GM13977 (cell line): ENCODE measurements at regions not wholly inside any gene's neighbourhood (a gene's known extent, or its start where the extent isn't known, plus 50 kb on each side); places are given as distances from the start of the nearest gene placed in this dataset.

Experiments
- DNase-seq: peaks from one replicate; pipeline ENCODE4 v3.0.0; 2012; ENCODE audit warnings: low spot score
- in situ Hi-C: fragments of 300-500 bp; cut with MboI; formaldehyde crosslinking; loops from one replicate; pipeline ENCODE4 v1.12.0; 2022; ENCODE audit warnings: low sequenced_read_pairs, low pct_unique_long_range_greater_than_20kb, mixed read lengths, inconsistent platforms; ENCODE audit not compliant: unreplicated experiment
- TF ChIP-seq, protein P1 (sequence below): IDR thresholded peaks from 2 replicates; pipeline ENCODE4 v1.5.1; 2012; ENCODE audit warnings: mild to moderate bottlenecking, control low read depth; ENCODE audit not compliant: insufficient read depth; ENCODE audit errors: extremely low read depth, missing control alignments

DNA sequence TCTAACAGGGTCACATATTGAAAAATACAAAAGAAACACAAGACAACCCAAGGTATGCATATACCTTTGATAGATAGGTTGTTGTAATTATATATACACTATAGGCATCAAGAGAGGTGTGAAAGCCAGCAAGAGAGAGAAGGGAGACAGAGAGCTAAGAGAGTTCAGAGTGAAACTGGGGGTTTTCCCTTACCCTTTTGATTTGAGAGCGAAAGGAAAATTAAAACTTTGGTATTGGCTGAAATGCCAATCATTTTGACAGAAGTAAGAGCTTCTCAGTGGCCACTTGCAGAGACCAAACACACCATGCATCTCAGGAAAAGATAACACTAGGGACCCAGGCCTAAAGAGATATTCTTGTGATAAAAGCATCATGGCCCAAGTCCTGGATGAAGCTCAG lies 183.6 kb downstream of the SHOX2 start:
- TF ChIP-seq, protein P1, sequence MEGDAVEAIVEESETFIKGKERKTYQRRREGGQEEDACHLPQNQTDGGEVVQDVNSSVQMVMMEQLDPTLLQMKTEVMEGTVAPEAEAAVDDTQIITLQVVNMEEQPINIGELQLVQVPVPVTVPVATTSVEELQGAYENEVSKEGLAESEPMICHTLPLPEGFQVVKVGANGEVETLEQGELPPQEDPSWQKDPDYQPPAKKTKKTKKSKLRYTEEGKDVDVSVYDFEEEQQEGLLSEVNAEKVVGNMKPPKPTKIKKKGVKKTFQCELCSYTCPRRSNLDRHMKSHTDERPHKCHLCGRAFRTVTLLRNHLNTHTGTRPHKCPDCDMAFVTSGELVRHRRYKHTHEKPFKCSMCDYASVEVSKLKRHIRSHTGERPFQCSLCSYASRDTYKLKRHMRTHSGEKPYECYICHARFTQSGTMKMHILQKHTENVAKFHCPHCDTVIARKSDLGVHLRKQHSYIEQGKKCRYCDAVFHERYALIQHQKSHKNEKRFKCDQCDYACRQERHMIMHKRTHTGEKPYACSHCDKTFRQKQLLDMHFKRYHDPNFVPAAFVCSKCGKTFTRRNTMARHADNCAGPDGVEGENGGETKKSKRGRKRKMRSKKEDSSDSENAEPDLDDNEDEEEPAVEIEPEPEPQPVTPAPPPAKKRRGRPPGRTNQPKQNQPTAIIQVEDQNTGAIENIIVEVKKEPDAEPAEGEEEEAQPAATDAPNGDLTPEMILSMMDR = no peak
- no peak for DNase-seq
- in situ Hi-C loops = no loop called here

DNA sequence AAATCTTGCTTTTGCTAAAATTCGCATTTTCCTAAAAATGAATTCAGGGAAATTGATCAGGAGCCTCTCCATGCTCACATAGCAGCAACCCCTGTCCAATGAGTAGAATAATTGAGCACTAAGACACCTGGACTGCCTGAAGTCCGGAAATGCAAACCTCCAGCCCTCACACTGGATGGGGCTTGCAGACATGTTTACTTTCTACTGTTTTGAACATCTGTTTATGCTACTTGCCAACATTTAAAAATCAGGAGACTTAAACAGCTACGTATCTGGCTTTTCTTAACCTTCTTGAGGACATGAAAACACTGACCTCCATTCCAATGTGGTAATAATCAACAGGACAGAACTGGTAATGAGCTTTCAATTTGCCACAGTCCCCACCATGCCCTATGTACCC lies 184.4 kb downstream of the SHOX2 start:
- DNase-seq = no peak
- in situ Hi-C loops = no loop called here
- TF ChIP-seq, protein P1 = no peak

DNA sequence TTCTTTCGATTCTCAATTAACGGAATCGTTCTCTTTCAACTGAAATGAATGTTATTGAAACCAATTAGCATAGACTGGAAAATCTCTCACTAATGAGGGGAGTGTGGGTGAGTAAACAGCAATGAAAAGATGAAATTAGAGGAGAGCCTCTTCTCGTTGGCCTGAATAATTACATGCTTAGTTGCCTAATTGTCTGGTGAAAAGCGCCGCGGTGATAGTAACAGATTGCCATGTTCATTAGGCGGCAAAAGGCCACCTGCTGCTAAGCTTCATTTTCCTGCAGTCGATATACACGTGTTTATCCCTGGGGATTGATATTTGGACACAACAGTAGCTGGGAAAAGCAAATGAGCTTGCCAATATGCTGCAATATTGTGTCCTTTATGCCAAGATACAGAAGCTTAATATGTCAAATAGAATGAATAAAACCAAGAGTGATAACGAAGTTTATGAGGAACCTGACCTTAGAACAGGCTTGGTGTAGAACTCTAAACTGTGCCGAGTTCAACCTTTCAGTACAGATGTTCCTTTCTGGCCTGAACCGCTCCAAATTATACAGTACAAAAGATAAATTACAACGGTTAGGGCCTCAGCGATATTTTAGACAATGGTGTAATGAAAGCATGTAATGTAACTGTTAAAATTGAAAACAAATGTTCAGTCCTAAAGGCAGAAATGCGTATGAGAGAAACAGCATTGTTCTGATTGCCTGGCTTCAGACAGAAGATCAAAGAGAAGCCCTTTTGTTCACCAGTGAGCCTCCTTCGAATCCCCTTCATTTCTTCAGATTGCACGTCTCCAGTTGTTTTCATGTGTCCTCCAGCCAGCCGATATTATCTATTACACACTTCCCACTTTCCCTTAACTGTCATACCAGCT lies 185.2 kb downstream of the SHOX2 start:
- in situ Hi-C loops = no loop called here
- TF ChIP-seq, protein P1 = no peak
- DNase-seq = no peak

DNA sequence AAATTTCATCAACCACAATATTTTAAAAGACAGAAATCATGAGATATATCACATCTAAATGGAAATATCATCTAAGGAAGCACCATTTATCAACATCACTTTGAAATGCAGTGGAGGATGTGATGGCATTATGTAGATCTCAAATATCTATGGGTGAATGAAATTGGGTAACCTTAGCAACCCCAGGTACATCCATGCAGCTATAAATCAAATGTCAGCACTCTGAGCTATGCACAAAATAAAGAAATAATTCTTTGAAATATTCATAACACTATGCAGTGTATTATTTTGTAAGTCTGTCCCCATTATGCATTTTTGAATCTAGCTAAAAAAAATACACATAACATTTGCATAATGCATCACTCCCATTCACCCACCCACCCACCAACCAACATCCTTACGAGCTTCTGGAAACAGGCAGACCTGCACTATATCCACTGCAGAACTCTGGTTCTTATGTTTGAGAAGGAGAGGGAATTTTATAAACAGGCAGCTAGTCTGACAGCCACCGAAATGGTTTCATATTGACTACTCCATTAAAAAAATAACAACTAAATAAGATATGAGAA lies 186.8 kb downstream of the SHOX2 start:
- in situ Hi-C loops = no loop called here
- TF ChIP-seq, protein P1 = no peak
- no peak for DNase-seq

DNA sequence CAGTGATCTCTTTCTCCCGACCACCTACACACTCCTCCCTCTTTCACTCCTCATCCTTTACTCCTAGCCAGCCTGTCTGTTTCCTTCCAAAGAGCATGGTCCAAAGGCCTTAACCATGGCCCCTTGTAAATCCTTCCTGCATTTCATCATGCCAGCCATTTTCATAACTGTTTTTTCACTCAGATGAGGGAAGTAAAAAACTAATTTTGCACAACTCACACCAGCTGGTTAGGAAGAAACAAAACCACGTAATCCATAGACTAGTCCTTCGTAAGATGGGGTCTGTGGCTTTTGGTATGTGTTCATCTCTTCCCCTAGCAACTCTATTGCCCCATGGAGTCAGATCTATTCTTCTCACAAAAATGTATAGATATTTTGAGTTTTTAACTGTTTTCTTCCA lies 187.8 kb downstream of the SHOX2 start:
- TF ChIP-seq, protein P1 = no peak
- in situ Hi-C loops = no loop called here
- DNase-seq = no peak

DNA sequence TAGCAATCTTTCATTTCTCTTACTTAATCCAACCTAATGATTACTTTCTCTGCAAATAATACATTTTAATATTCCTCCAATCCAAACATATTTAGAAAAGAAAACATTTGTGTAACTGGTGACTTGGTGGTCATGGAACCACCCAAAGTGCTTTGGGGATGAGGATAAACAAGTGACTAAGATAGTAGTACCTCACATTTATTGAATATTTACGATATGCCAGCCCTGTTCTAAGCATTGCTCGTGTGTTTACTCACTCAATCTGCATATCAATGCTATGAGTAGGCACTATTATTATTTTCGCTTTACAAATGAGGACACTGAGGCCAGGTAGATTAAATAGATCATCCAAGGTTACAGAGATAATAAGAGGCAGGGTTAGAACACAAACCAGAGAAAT lies 189.5 kb downstream of the SHOX2 start:
- no peak for DNase-seq
- TF ChIP-seq, protein P1 = no peak
- in situ Hi-C loops = no loop called here
